ENCODE measurements at regions not wholly inside any gene's neighbourhood (a gene's known extent, or its start where the extent isn't known, plus 50 kb on each side); places are given as distances from the start of the nearest gene placed in this dataset.

GRCh38 chr6:135789375-135790050, 62.0 kb upstream of the PDE7B start:
- no peak overlapping the region for H2AK5ac ChIP-seq (ENCODE audit: low read depth, low read length)
- DNase-seq (ENCODE audit: low spot score): no peak
- no peak overlapping the region for H2BK5ac ChIP-seq (ENCODE audit: low read length)

DNA sequence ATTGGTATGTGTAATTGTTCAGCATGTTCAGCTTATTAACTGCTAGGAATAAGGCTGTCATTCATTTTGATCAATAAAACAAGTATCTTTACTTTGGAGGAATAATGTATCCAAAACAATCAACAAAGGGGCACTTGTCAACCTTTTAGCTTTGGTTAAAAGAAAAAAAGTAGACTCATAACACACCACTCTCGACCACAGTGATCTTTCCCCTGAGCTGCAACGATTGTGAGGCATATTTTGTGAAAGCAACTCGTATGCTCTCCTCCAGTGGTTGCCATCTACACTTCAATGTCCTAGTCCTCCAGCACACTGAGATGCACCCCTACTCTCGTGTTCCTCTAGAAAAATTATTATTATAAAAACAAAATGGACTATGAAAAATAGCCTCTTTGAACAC, 60.1 kb upstream of the PDE7B start:
- Histone ChIP-seq H3K18ac (ENCODE audit: low read length) (no peak overlapping the region), H3K4ac (ENCODE audit: low read length) (no peak overlapping the region), H2BK120ac (ENCODE audit: low read depth, low read length) (no peak overlapping the region), H3K23ac (ENCODE audit: low read depth, low read length, poor library complexity) (no peak overlapping the region), H4K91ac (ENCODE audit: low read depth, low read length, poor library complexity) (no peak overlapping the region), H3K27ac (replicated peaks; ENCODE audit: low read length) (no peak overlapping the region), H3K9me3 (replicated peaks in 1 of 2; ENCODE audit: control insufficient read depth in 2 of 2, insufficient read depth in 1 of 2, low read depth in 1 of 2, low read length in 2 of 2) (no peaks in the 10 kb centered on the region), H3K79me1 (ENCODE audit: low read depth, low read length) (no peaks in the 10 kb centered on the region), H4K8ac (ENCODE audit: low read depth, low read length) (no peak overlapping the region), H2BK15ac (ENCODE audit: low read length) (no peak overlapping the region), H2AK5ac (ENCODE audit: low read depth, low read length) (no peak overlapping the region), H2AFZ (ENCODE audit: low read length) (no peak overlapping the region), H3K4me3 (ENCODE audit: low read length in 2 of 2) (no peak overlapping the region), H3K27me3 (ENCODE audit: control insufficient read depth in 3 of 3, insufficient read depth in 3 of 3, low read depth in 1 of 3, low read length in 3 of 3) (no peaks in the 10 kb centered on the region), H3K9ac (ENCODE audit: low read depth, low read length, poor library complexity) (no peak overlapping the region), H3K4me1 (ENCODE audit: control insufficient read depth in 2 of 2, insufficient read depth in 1 of 2, low read depth in 1 of 2, low read length in 2 of 2) (no peaks in the 10 kb centered on the region), H3K36me3 (replicated peaks in 1 of 2; ENCODE audit: control insufficient read depth in 2 of 2, insufficient read depth in 2 of 2, low read length in 2 of 2) (no peaks in the 10 kb centered on the region), H3K14ac (ENCODE audit: low read length) (no peak overlapping the region), H3K4me2 (ENCODE audit: insufficient read depth, low read length, poor library complexity, severe bottlenecking) (no peak overlapping the region), H2BK5ac (ENCODE audit: low read length) (no peak overlapping the region), H2BK12ac (ENCODE audit: low read length) (no peak overlapping the region)
- WGBS, 2 donors (ENCODE audit: extremely low coverage in 2 of 2, insufficient read length in 2 of 2, insufficient replicate concordance in 1 of 2): no CpG with 5 or more reads among the region's 4 CpGs
- DNase-seq (ENCODE audit: low spot score): no peak

More at GRCh38 chr6:135789375-135790050, 62.0 kb upstream of the PDE7B start:
- Histone ChIP-seq H2BK12ac (ENCODE audit: low read length) (no peak overlapping the region), H3K9ac (ENCODE audit: low read depth, low read length, poor library complexity) (no peak overlapping the region), H3K9me3 (replicated peaks in 1 of 2; ENCODE audit: control insufficient read depth in 2 of 2, insufficient read depth in 1 of 2, low read depth in 1 of 2, low read length in 2 of 2) (no peaks in the 10 kb centered on the region), H2BK120ac (ENCODE audit: low read depth, low read length) (no peak overlapping the region), H3K14ac (ENCODE audit: low read length) (no peak overlapping the region), H3K18ac (ENCODE audit: low read length) (no peak overlapping the region), H4K8ac (ENCODE audit: low read depth, low read length) (no peak overlapping the region), H4K91ac (ENCODE audit: low read depth, low read length, poor library complexity) (no peak overlapping the region), H3K79me1 (ENCODE audit: low read depth, low read length) (no peaks in the 10 kb centered on the region), H2AFZ (ENCODE audit: low read length) (no peak overlapping the region), H3K27ac (replicated peaks; ENCODE audit: low read length) (no peak overlapping the region), H2BK15ac (ENCODE audit: low read length) (no peak overlapping the region), H3K23ac (ENCODE audit: low read depth, low read length, poor library complexity) (no peak overlapping the region), H3K27me3 (ENCODE audit: control insufficient read depth in 3 of 3, insufficient read depth in 3 of 3, low read depth in 1 of 3, low read length in 3 of 3) (no peaks in the 10 kb centered on the region), H3K36me3 (replicated peaks in 1 of 2; ENCODE audit: control insufficient read depth in 2 of 2, insufficient read depth in 2 of 2, low read length in 2 of 2) (no peaks in the 10 kb centered on the region), H3K4me1 (ENCODE audit: control insufficient read depth in 2 of 2, insufficient read depth in 1 of 2, low read depth in 1 of 2, low read length in 2 of 2) (no peaks in the 10 kb centered on the region), H3K4me3 (ENCODE audit: low read length in 2 of 2) (no peak overlapping the region), H3K4me2 (ENCODE audit: insufficient read depth, low read length, poor library complexity, severe bottlenecking) (no peak overlapping the region), H3K4ac (ENCODE audit: low read length) (no peak overlapping the region)
- no CpG with 5 or more reads among the region's 6 CpGs for WGBS, 2 donors (ENCODE audit: extremely low coverage in 2 of 2, insufficient read length in 2 of 2, insufficient replicate concordance in 1 of 2)

- Histone ChIP-seq H3K27me3 (ENCODE audit: control insufficient read depth in 3 of 3, insufficient read depth in 3 of 3, low read depth in 1 of 3, low read length in 3 of 3) (no peaks in the 10 kb centered on the region), H3K18ac (ENCODE audit: low read length) (no peak overlapping the region), H3K9ac (ENCODE audit: low read depth, low read length, poor library complexity) (no peak overlapping the region), H2BK15ac (ENCODE audit: low read length) (no peak overlapping the region), H4K8ac (ENCODE audit: low read depth, low read length) (no peak overlapping the region), H2AFZ (ENCODE audit: low read length) (no peak overlapping the region), H3K79me1 (ENCODE audit: low read depth, low read length) (peaks cover 2% of the 10 kb centered on the region), H3K36me3 (replicated peaks in 1 of 2; ENCODE audit: control insufficient read depth in 2 of 2, insufficient read depth in 2 of 2, low read length in 2 of 2) (no peaks in the 10 kb centered on the region), H3K27ac (replicated peaks; ENCODE audit: low read length) (no peak overlapping the region), H2BK120ac (ENCODE audit: low read depth, low read length) (no peak overlapping the region), H2BK5ac (ENCODE audit: low read length) (no peak overlapping the region), H3K4ac (ENCODE audit: low read length) (no peak overlapping the region), H2BK12ac (ENCODE audit: low read length) (no peak overlapping the region), H2AK5ac (ENCODE audit: low read depth, low read length) (no peak overlapping the region), H3K4me2 (ENCODE audit: insufficient read depth, low read length, poor library complexity, severe bottlenecking) (no peak overlapping the region), H3K23ac (ENCODE audit: low read depth, low read length, poor library complexity) (no peak overlapping the region), H3K14ac (ENCODE audit: low read length) (no peak overlapping the region), H3K9me3 (replicated peaks in 1 of 2; ENCODE audit: control insufficient read depth in 2 of 2, insufficient read depth in 1 of 2, low read depth in 1 of 2, low read length in 2 of 2) (no peaks in the 10 kb centered on the region), H3K4me3 (ENCODE audit: low read length in 2 of 2) (no peak overlapping the region), H4K91ac (ENCODE audit: low read depth, low read length, poor library complexity) (no peak overlapping the region), H3K4me1 (ENCODE audit: control insufficient read depth in 2 of 2, insufficient read depth in 1 of 2, low read depth in 1 of 2, low read length in 2 of 2) (no peaks in the 10 kb centered on the region)
- DNase-seq (ENCODE audit: low spot score): no peak
- no CpG with 5 or more reads among the region's 7 CpGs for WGBS, 2 donors (ENCODE audit: extremely low coverage in 2 of 2, insufficient read length in 2 of 2, insufficient replicate concordance in 1 of 2)
These were observed 54.7 kb upstream of the PDE7B start for GRCh38 chr6:135796643-135797305.

DNA sequence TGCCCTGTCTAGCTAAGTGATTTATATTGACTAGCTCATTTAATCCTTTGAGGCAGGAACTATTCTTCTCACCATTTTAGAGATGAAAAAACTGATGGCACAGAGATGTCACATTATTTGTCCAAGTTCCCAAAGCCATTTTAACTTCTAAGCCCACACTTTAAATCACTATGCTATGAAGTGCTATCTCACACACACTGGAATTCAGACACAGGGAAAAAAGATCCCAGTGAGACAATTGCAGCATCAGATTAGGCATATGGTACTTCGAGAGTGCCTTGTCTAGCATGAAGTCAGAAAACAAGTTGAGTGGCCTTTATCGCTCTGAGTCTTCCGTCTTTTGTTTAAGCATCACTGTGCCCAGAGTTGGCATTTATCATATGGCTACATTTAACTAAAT, 54.1 kb upstream of the PDE7B start:
- H4K8ac ChIP-seq (ENCODE audit: low read depth, low read length): no peak overlapping the region
- no peak overlapping the region for H3K27ac ChIP-seq (replicated peaks; ENCODE audit: low read length)

More for the DNA sequence above, 54.1 kb upstream of the PDE7B start:
- no peak overlapping the region for H2BK120ac ChIP-seq (ENCODE audit: low read depth, low read length)
- no peaks in the 10 kb centered on the region for H3K4me1 ChIP-seq (ENCODE audit: control insufficient read depth in 2 of 2, insufficient read depth in 1 of 2, low read depth in 1 of 2, low read length in 2 of 2)
- H3K9me3 ChIP-seq (replicated peaks in 1 of 2; ENCODE audit: control insufficient read depth in 2 of 2, insufficient read depth in 1 of 2, low read depth in 1 of 2, low read length in 2 of 2): no peaks in the 10 kb centered on the region
- no peak overlapping the region for H2BK5ac ChIP-seq (ENCODE audit: low read length)
- H3K4ac ChIP-seq (ENCODE audit: low read length): no peak overlapping the region
- no peak overlapping the region for H2AFZ ChIP-seq (ENCODE audit: low read length)
- H3K79me1 ChIP-seq (ENCODE audit: low read depth, low read length): peaks cover 2% of the 10 kb centered on the region
- H3K36me3 ChIP-seq (replicated peaks in 1 of 2; ENCODE audit: control insufficient read depth in 2 of 2, insufficient read depth in 2 of 2, low read length in 2 of 2): no peaks in the 10 kb centered on the region
- H4K91ac ChIP-seq (ENCODE audit: low read depth, low read length, poor library complexity): no peak overlapping the region
- no peak for DNase-seq (ENCODE audit: low spot score)
- H2AK5ac ChIP-seq (ENCODE audit: low read depth, low read length): no peak overlapping the region
- no peak overlapping the region for H3K9ac ChIP-seq (ENCODE audit: low read depth, low read length, poor library complexity)
- no peak overlapping the region for H3K4me2 ChIP-seq (ENCODE audit: insufficient read depth, low read length, poor library complexity, severe bottlenecking)
- no CpG with 5 or more reads among the region's 3 CpGs for WGBS, 2 donors (ENCODE audit: extremely low coverage in 2 of 2, insufficient read length in 2 of 2, insufficient replicate concordance in 1 of 2)
- H3K23ac ChIP-seq (ENCODE audit: low read depth, low read length, poor library complexity): no peak overlapping the region
- no peaks in the 10 kb centered on the region for H3K27me3 ChIP-seq (ENCODE audit: control insufficient read depth in 3 of 3, insufficient read depth in 3 of 3, low read depth in 1 of 3, low read length in 3 of 3)
- no peak overlapping the region for H3K4me3 ChIP-seq (ENCODE audit: low read length in 2 of 2)
- no peak overlapping the region for H2BK15ac ChIP-seq (ENCODE audit: low read length)
- H2BK12ac ChIP-seq (ENCODE audit: low read length): no peak overlapping the region
- H3K14ac ChIP-seq (ENCODE audit: low read length): no peak overlapping the region
- H3K18ac ChIP-seq (ENCODE audit: low read length): no peak overlapping the region
